ENCODE measurements at regions not wholly inside any gene's neighbourhood (a gene's known extent, or its start where the extent isn't known, plus 50 kb on each side); places are given as distances from the start of the nearest gene placed in this dataset.

DNA sequence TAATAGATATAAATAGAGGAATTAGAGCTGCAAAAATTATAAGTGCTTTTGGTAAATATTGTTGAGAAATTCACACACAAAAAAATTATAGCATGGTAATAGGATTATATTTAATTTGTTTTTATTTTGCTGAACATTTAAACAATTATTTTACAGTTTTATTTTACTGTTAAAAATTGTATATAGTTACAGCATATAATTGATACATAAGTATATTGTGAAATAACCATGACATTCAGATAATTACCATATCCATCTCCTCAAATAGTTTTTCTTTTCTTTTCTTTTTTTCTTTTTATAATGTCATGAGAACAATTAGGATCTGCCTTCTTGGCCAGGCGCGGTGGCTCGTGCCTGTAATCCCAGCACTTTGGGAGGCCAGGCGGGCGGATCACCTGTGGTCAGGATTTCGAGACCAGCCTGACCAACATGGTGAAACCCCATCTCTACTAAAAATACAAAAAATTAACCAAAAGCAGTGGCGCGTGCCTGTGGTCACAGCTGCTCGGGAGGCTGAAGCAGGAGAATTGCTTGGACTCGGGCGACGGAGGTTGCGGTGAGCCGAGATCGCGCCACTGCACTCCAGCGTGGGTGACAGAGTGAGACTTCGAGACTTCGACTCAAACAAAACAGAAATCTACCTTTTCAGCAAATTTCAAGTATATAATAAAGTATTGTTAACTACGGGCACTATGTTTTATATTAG, 654.2 kb downstream of the TENT5A start:
- no peak for TF ChIP-seq EZH2 (IDR thresholded peaks at IDR 0.05; ENCODE audit: low read depth, unreplicated experiment)
- TF ChIP-seq, protein P1, sequence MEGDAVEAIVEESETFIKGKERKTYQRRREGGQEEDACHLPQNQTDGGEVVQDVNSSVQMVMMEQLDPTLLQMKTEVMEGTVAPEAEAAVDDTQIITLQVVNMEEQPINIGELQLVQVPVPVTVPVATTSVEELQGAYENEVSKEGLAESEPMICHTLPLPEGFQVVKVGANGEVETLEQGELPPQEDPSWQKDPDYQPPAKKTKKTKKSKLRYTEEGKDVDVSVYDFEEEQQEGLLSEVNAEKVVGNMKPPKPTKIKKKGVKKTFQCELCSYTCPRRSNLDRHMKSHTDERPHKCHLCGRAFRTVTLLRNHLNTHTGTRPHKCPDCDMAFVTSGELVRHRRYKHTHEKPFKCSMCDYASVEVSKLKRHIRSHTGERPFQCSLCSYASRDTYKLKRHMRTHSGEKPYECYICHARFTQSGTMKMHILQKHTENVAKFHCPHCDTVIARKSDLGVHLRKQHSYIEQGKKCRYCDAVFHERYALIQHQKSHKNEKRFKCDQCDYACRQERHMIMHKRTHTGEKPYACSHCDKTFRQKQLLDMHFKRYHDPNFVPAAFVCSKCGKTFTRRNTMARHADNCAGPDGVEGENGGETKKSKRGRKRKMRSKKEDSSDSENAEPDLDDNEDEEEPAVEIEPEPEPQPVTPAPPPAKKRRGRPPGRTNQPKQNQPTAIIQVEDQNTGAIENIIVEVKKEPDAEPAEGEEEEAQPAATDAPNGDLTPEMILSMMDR (conservative IDR thresholded peaks at IDR 0.05; ENCODE audit: low read depth in 2 of 2), result no peak
- TF ChIP-seq EZH2phosphoT487 (IDR thresholded peaks at IDR 0.05; ENCODE audit: unreplicated experiment), result no peak
- no peak for TF ChIP-seq POLR2AphosphoS5 (IDR thresholded peaks at IDR 0.05; ENCODE audit: low read depth)
- no peak for TF ChIP-seq ZNF331 (CRISPR knock-in tag; IDR thresholded peaks at IDR 0.05; ENCODE audit: low read depth)

Measured in GM23338 (cell line).